ENCODE measurements at regions not wholly inside any gene's neighbourhood (a gene's known extent, or its start where the extent isn't known, plus 50 kb on each side); places are given as distances from the start of the nearest gene placed in this dataset.

DNA sequence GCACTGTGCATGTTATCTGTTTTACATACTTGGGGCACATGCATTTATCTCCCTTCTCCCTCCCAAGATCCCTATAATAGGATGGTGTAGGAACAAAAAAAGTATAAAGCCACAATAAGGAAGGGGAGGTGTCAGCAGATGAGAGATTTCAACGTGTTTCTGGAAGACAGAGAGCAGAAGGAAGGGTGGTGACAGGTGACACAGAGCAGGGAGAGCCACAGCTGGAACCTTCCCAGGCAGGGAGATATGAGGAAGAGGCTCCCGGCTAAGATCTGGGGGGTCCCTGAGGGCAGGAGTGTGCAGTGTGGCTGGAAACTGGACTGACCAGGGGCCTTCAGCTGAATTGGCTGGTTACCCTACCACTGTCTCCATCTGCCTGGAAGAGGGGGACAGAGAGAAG, 107.4 kb downstream of the BCOR start:
- TF ChIP-seq RAD21 (IDR thresholded peaks at IDR 0.05; ENCODE audit: low read depth) = no peak
- TF ChIP-seq TCF12 (IDR thresholded peaks at IDR 0.05; ENCODE audit: low read depth) = no peak
- TF ChIP-seq, protein P1, sequence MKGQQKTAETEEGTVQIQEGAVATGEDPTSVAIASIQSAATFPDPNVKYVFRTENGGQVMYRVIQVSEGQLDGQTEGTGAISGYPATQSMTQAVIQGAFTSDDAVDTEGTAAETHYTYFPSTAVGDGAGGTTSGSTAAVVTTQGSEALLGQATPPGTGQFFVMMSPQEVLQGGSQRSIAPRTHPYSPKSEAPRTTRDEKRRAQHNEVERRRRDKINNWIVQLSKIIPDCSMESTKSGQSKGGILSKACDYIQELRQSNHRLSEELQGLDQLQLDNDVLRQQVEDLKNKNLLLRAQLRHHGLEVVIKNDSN (IDR thresholded peaks at IDR 0.05) = no peak
- TF ChIP-seq TAF1 (IDR thresholded peaks at IDR 0.05; ENCODE audit: low read depth) = no peak
- no peak for TF ChIP-seq ZBTB7A (IDR thresholded peaks at IDR 0.05; ENCODE audit: low read depth)
- no peak for TF ChIP-seq CREB1 (IDR thresholded peaks at IDR 0.05; ENCODE audit: low read depth)
- no peak for TF ChIP-seq YY1 (IDR thresholded peaks at IDR 0.05; ENCODE audit: low read depth)
- TF ChIP-seq NFIC (IDR thresholded peaks at IDR 0.05) = no peak
- TF ChIP-seq CEBPB (IDR thresholded peaks at IDR 0.05) = no peak
- TF ChIP-seq FOXM1 (IDR thresholded peaks at IDR 0.05; ENCODE audit: borderline replicate concordance, low read depth) = no peak
- TF ChIP-seq, protein P2, sequence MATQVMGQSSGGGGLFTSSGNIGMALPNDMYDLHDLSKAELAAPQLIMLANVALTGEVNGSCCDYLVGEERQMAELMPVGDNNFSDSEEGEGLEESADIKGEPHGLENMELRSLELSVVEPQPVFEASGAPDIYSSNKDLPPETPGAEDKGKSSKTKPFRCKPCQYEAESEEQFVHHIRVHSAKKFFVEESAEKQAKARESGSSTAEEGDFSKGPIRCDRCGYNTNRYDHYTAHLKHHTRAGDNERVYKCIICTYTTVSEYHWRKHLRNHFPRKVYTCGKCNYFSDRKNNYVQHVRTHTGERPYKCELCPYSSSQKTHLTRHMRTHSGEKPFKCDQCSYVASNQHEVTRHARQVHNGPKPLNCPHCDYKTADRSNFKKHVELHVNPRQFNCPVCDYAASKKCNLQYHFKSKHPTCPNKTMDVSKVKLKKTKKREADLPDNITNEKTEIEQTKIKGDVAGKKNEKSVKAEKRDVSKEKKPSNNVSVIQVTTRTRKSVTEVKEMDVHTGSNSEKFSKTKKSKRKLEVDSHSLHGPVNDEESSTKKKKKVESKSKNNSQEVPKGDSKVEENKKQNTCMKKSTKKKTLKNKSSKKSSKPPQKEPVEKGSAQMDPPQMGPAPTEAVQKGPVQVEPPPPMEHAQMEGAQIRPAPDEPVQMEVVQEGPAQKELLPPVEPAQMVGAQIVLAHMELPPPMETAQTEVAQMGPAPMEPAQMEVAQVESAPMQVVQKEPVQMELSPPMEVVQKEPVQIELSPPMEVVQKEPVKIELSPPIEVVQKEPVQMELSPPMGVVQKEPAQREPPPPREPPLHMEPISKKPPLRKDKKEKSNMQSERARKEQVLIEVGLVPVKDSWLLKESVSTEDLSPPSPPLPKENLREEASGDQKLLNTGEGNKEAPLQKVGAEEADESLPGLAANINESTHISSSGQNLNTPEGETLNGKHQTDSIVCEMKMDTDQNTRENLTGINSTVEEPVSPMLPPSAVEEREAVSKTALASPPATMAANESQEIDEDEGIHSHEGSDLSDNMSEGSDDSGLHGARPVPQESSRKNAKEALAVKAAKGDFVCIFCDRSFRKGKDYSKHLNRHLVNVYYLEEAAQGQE (IDR thresholded peaks at IDR 0.05; ENCODE audit: low read depth) = no peak
- TF ChIP-seq, protein P3, sequence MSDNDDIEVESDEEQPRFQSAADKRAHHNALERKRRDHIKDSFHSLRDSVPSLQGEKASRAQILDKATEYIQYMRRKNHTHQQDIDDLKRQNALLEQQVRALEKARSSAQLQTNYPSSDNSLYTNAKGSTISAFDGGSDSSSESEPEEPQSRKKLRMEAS (IDR thresholded peaks at IDR 0.05) = no peak
- TF ChIP-seq TEAD4 (IDR thresholded peaks at IDR 0.05) = no peak

All from Ishikawa (cell line).